KG1 (cell line): ENCODE measurements at regions not wholly inside any gene's neighbourhood (a gene's known extent, or its start where the extent isn't known, plus 50 kb on each side); places are given as distances from the start of the nearest gene placed in this dataset.
"Not testable (repeated sequence)": the region's sequence is repeated elsewhere in the genome, so short reads cannot be mapped to it uniquely, and the experiment has no call there.

Experiments used
- DNase-seq: peaks from one replicate; lab custom pipeline; 2025; lab: John Stamatoyannopoulos, UW

- DNase-seq, result no peak
These were observed 617.0 kb downstream of the UQCRFS1 start for GRCh38 chr19:28595722-28596480.

GRCh38 chr19:28594737-28595136, 618.2 kb downstream of the UQCRFS1 start:
- DNase-seq, result no peak

DNA sequence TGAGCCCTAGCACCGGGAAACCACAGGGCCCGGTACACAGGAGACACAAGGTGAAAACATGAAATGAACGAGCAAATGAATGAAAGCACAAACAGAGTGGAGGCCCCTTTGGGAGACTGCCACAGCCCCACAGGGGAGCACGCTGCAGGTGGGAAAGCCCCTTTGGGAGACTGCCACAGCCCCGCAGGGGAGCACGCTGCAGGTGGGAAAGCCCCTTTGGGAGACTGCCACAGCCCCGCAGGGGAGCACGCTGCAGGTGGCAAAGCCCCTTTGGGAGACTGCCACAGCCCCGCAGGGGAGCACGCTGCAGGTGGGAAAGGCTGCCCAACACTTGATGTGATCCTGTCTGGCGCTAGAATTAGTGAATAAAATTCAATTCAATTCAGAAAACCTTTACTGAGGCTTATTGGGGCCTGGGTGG, 623.0 kb downstream of the UQCRFS1 start:
- DNase-seq, result not testable (repeated sequence)

DNA sequence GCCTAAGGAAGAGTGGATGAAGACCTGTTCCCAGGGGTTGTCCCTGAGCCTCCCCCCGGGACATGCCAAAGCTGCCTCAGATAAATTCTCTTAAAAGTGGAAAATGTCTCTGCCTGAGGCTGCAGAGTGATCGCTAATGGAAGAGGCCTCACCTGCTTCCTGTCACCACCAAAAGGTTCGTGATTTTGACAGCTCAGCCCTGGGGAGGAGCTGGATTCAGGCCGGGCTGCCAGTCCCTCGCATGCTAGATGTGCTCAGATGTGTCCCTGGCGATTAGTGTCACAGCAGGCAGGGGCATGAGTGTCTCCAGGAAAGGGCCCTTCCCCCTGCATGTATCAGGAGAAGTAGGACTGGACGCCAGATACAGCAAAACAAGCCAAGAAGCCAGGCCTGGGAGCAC, 626.5 kb downstream of the UQCRFS1 start:
- no peak for DNase-seq

GRCh38 chr19:28585796-28586195, 627.2 kb downstream of the UQCRFS1 start:
- no peak for DNase-seq

DNA sequence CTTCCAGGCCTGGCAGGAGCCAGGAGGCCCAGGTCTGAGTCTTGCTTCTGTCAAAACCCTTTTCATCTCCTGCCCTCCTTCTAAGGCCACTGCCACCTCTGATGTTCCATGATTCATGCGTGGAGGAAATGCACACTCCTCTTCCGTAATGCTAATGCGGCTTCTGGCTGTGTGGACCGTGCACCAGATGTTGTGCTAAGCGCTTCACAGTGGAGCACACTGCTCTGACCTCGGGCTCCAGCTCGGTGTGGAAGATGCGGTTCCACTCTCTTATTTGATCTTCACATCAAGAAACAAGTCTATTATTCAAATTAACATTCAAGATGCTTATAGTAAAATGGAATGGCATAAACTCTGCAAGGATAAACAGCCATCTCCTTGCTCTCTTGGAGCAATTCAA, 629.2 kb downstream of the UQCRFS1 start:
- no peak for DNase-seq

DNA sequence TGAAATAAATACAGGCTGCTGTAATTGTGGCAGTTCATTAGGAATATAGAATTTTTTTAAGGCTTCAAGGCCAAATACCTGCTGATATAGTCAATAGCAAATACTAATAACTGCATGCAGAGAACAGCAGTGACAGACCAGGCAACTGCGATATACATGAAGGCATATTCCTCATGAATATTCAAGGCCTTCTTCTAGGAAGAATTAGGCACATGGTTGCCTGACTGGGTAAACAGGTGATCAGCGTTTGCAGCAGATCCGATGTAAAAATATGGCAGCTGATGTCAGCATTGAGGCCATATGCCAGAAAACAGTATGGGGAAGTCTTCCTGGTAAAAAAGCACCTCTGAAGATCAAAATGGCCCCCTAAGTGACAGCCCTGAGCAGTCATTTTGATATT, 629.7 kb downstream of the UQCRFS1 start:
- no peak for DNase-seq

DNA sequence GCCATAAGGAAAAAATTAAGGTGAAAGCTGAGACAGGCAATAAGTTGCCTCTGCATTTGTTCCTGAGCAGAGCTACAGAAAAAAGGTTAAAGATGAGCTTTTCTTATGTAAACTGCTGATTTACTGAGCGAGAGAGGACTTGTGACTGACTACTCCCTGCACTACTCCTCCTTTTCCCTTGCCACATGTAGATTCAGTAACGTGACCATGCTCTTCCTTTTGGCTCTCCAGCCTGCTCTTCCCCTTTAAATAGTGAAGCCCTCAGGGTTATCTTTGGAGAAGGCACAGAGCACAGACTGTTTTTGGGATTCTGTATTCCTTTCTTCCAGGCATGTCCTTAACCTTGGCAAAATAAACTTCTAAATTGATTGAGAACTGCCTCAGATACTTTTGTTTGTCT, 630.2 kb downstream of the UQCRFS1 start:
- DNase-seq, result no peak

GRCh38 chr19:28582344-28582743, 630.6 kb downstream of the UQCRFS1 start:
- DNase-seq, result no peak

- DNase-seq, result no peak
These were observed 631.5 kb downstream of the UQCRFS1 start for GRCh38 chr19:28581468-28581770.

GRCh38 chr19:28578786-28579505, 634.0 kb downstream of the UQCRFS1 start:
- DNase-seq, result no peak

DNA sequence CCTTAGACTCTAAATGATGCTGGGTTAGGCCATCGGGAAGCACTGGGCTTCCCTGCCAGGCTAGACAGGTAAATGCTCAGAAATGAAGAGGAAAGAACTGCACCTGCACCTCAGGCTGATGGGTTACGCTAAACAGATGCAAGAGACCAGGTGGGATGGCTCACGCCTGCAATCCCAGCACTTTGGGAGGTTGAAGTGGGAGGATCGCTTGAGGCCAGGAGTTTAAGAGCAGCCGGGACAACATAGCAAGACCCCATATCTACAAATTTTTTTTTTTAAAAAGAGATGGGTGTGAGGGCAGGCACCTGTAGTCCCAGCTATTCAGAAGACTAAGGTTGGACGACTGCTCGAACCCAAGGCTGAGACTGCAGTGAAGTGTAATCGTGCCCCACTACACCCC, 634.7 kb downstream of the UQCRFS1 start:
- no peak for DNase-seq

- no peak for DNase-seq
These were observed 635.3 kb downstream of the UQCRFS1 start for GRCh38 chr19:28577666-28578065.

DNA sequence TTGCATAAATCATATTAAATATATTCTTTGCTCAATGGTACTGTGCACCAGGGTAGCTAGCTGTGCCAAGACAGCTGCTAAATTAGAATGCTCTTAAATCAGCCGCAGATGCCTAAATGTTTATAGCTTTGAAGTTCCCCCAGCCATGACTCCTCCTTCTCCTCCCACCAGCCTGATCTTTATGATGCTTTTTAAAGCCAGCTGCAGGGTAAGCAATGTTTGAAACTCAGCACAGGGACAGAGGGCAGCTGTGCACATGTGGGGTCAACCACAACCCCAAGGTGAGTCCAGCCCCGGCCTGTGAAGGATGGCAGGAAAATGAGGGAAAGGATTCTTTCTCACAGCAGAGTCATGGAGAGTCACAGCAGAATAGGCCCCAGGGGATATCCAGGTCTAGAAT, 635.7 kb downstream of the UQCRFS1 start:
- no peak for DNase-seq

DNA sequence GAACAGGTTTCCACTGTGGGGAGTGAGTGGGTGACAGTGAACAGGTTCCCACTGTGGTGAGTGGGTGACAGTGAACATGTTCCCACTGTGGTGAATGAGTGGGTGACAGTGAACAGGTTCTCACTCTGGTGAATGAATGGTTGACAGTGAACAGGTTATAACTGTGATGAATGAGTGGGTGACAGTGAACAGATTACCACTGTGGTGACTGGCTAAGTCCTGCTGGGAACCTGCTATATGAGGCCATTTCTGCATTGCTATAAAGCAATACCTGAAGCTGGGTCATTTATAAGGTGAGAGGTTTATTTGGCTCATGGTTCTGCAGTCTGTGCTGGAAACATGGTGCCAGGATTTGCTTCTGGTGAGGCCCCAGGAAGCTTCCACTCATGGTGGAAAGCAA, 637.1 kb downstream of the UQCRFS1 start:
- DNase-seq, result no peak

DNA sequence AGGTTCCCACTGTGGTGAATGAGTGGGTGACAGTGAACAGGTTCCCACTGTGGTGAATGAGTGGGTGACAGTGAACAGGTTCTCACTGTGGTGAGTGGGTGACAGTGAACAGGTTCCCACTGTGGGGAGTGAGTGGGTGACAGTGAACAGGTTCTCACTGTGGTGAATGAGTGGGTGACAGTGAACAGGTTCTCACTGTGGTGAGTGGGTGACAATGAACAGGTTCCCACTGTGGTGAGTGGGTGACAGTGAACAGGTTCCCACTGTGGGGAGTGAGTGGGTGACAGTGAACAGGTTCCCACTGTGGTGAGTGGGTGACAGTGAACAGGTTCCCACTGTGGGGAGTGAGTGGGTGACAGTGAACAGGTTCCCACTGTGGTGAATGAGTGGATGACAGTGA, 637.6 kb downstream of the UQCRFS1 start:
- DNase-seq, result not testable (repeated sequence)

DNA sequence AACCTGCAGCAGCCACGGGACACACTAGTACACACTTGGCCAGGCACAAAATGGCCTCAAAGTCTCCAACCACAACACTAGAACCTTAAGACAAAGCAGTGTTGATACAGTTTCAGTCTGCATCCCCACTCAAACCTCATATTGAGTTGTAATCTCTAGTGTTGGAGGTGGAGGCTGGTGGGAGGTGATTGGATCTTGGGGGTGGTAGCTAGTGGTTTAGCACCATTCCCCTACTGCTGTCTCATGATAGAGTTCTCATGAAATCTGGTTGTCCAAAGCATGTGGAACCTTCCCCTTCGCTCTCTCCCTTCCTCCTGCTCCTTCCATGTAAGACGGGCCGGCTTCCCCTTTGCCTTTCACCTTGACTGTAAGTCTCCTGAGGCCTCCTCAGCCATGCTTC, 638.7 kb downstream of the UQCRFS1 start:
- DNase-seq, result no peak

DNA sequence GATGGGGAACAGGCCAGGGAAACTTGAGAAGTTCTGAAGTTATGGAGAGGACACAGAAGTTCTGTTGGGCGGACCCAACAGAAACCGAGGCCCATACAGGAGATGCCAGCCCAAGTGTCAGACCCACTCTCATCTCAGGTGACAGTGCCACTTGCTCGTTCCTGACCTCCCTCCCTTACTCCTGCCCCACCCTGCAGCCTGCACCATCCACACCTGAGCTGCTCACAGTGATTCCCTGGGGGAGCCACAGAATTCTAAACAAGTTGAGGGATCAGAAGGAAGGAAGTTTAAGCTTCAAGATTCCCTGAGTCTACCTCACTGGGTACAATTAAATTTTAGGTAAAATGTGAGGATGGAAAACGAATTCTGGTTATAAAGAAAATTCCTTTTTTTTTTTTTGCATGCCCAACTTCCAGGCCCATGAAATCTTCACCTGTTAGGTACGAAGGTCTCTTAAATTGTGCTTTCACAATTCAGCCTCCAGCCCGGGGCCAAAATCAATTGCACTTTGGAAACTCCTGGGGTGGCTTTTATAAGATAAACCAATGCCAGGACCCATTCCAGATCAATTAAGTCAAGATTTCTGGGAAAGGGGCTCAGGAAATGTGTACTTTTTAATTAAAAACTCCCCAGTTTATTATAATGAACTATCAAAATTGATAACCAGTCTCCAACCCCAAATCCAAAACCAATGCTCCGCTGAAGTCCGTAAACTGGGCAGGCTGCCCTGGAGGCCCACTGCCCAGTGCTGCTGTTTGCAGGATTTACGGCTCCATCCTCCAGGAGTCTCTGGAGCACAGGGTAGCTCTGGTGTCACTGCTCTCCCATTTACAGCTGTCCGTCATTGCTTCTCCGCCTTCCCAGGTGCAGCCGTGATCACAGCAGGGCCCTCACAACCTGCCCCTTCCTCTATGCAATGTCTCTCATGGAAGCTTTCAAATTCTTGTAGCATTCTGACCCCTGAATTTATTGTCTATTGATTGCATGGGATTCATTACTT, 643.5 kb downstream of the UQCRFS1 start:
- no peak for DNase-seq

GRCh38 chr19:28567834-28568233, 645.1 kb downstream of the UQCRFS1 start:
- DNase-seq, result no peak

- no peak for DNase-seq
These were observed 648.7 kb downstream of the UQCRFS1 start for GRCh38 chr19:28563964-28564921.

GRCh38 chr19:28560786-28561185, 652.2 kb downstream of the UQCRFS1 start:
- no peak for DNase-seq
